SK-N-SH treated with all-trans-retinoic acid at 6 μM for 48 hours (cell line): ENCODE measurements at regions not wholly inside any gene's neighbourhood (a gene's known extent, or its start where the extent isn't known, plus 50 kb on each side); places are given as distances from the start of the nearest gene placed in this dataset.

Experiments used
- BACH2 ChIP-seq: fragments of 250-450 bp; sonication (Bioruptor Pico); IDR thresholded peaks from 2 replicates; pipeline ENCODE4 v1.9.0; 2021; ENCODE audit warnings: mild to moderate bottlenecking, borderline replicate concordance
- ESRRG ChIP-seq: fragments of 250-450 bp; sonication (Bioruptor Pico); IDR thresholded peaks from 2 replicates; pipeline ENCODE4 v1.6.1; 2021; ENCODE audit warnings: mild to moderate bottlenecking
- ISL1 ChIP-seq: fragments of 250-450 bp; sonication (Bioruptor Pico); IDR thresholded peaks from 2 replicates; pipeline ENCODE4 v2.1.2; 2022; ENCODE audit warnings: mild to moderate bottlenecking, moderate library complexity
- TCF4 ChIP-seq: fragments of 250-450 bp; sonication (Bioruptor Pico); IDR thresholded peaks from 2 replicates; pipeline ENCODE4 v1.8.0; 2021; ENCODE audit warnings: mild to moderate bottlenecking, moderate library complexity, borderline replicate concordance
- TOX ChIP-seq: fragments of 250-450 bp; sonication (Bioruptor Pico); IDR thresholded peaks from 2 replicates; pipeline ENCODE4 v1.8.0; 2021; ENCODE audit warnings: mild to moderate bottlenecking, moderate library complexity, borderline replicate concordance
- ZFP30 ChIP-seq: fragments of 450-650 bp; formaldehyde crosslinking; IDR thresholded peaks from 2 replicates; pipeline ENCODE4 v1.5.0; 2022; ENCODE audit warnings: mild to moderate bottlenecking, moderate library complexity
- ZNF70 ChIP-seq: fragments of 450-650 bp; formaldehyde crosslinking; IDR thresholded peaks from 2 replicates; pipeline ENCODE4 v1.5.0; 2020; ENCODE audit warnings: mild to moderate bottlenecking, moderate library complexity
- TF ChIP-seq, protein P1 (sequence below): fragments of 250-450 bp; sonication (Bioruptor Pico); IDR thresholded peaks from 2 replicates; pipeline ENCODE4 v1.8.0; 2020; ENCODE audit warnings: mild to moderate bottlenecking, moderate library complexity, borderline replicate concordance
- TF ChIP-seq, protein P2 (sequence below): fragments of 250-450 bp; sonication (Bioruptor Pico); IDR thresholded peaks from 2 replicates; pipeline ENCODE4 v1.5.0; 2020; ENCODE audit warnings: mild to moderate bottlenecking, moderate library complexity
- TF ChIP-seq, protein P3 (sequence below): fragments of 250-450 bp; sonication (Bioruptor Pico); IDR thresholded peaks from 2 replicates; pipeline ENCODE4 v1.5.1; 2021; ENCODE audit warnings: mild to moderate bottlenecking, moderate library complexity
- TF ChIP-seq, protein P4 (sequence below): fragments of 250-450 bp; sonication (Bioruptor Pico); IDR thresholded peaks from 2 replicates; pipeline ENCODE4 v1.5.1; 2020; ENCODE audit warnings: low read depth, mild to moderate bottlenecking, moderate library complexity

DNA sequence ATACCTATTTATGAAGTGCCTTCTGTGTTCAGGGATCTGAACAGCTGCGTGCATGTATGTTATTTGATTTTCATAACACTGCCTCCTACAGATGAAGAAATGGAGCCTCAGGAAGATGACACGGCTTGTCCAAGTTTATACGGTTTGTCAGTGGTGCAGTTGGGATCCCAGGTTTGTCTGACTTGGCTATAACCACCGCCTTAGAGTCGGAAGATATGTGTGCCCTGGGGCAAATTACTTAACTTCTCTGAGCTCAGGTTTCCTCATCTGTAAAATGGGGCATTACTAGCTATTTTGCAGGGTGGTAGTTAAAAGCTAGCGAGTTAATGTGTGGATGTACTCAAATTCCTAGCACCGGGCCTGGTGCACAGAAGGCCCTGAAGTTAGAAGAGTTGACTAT, 54.1 kb upstream of the ANP32A start:
- TF ChIP-seq, protein P1, sequence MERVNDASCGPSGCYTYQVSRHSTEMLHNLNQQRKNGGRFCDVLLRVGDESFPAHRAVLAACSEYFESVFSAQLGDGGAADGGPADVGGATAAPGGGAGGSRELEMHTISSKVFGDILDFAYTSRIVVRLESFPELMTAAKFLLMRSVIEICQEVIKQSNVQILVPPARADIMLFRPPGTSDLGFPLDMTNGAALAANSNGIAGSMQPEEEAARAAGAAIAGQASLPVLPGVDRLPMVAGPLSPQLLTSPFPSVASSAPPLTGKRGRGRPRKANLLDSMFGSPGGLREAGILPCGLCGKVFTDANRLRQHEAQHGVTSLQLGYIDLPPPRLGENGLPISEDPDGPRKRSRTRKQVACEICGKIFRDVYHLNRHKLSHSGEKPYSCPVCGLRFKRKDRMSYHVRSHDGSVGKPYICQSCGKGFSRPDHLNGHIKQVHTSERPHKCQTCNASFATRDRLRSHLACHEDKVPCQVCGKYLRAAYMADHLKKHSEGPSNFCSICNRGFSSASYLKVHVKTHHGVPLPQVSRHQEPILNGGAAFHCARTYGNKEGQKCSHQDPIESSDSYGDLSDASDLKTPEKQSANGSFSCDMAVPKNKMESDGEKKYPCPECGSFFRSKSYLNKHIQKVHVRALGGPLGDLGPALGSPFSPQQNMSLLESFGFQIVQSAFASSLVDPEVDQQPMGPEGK (CRISPR knock-in tag): no peak
- TF ChIP-seq ZNF70 (CRISPR knock-in tag): no peak
- TF ChIP-seq TOX (CRISPR knock-in tag): no peak
- TF ChIP-seq ZFP30 (CRISPR knock-in tag): no peak
- TF ChIP-seq, protein P2, sequence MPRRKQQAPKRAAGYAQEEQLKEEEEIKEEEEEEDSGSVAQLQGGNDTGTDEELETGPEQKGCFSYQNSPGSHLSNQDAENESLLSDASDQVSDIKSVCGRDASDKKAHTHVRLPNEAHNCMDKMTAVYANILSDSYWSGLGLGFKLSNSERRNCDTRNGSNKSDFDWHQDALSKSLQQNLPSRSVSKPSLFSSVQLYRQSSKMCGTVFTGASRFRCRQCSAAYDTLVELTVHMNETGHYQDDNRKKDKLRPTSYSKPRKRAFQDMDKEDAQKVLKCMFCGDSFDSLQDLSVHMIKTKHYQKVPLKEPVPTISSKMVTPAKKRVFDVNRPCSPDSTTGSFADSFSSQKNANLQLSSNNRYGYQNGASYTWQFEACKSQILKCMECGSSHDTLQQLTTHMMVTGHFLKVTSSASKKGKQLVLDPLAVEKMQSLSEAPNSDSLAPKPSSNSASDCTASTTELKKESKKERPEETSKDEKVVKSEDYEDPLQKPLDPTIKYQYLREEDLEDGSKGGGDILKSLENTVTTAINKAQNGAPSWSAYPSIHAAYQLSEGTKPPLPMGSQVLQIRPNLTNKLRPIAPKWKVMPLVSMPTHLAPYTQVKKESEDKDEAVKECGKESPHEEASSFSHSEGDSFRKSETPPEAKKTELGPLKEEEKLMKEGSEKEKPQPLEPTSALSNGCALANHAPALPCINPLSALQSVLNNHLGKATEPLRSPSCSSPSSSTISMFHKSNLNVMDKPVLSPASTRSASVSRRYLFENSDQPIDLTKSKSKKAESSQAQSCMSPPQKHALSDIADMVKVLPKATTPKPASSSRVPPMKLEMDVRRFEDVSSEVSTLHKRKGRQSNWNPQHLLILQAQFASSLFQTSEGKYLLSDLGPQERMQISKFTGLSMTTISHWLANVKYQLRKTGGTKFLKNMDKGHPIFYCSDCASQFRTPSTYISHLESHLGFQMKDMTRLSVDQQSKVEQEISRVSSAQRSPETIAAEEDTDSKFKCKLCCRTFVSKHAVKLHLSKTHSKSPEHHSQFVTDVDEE (CRISPR knock-in tag): no peak
- no peak for TF ChIP-seq ESRRG (CRISPR knock-in tag)
- TF ChIP-seq TCF4 (CRISPR knock-in tag): no peak
- TF ChIP-seq BACH2 (CRISPR knock-in tag): no peak
- TF ChIP-seq, protein P3, sequence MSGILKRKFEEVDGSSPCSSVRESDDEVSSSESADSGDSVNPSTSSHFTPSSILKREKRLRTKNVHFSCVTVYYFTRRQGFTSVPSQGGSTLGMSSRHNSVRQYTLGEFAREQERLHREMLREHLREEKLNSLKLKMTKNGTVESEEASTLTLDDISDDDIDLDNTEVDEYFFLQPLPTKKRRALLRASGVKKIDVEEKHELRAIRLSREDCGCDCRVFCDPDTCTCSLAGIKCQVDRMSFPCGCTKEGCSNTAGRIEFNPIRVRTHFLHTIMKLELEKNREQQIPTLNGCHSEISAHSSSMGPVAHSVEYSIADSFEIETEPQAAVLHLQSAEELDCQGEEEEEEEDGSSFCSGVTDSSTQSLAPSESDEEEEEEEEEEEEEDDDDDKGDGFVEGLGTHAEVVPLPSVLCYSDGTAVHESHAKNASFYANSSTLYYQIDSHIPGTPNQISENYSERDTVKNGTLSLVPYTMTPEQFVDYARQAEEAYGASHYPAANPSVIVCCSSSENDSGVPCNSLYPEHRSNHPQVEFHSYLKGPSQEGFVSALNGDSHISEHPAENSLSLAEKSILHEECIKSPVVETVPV (CRISPR knock-in tag): no peak
- TF ChIP-seq, protein P4, sequence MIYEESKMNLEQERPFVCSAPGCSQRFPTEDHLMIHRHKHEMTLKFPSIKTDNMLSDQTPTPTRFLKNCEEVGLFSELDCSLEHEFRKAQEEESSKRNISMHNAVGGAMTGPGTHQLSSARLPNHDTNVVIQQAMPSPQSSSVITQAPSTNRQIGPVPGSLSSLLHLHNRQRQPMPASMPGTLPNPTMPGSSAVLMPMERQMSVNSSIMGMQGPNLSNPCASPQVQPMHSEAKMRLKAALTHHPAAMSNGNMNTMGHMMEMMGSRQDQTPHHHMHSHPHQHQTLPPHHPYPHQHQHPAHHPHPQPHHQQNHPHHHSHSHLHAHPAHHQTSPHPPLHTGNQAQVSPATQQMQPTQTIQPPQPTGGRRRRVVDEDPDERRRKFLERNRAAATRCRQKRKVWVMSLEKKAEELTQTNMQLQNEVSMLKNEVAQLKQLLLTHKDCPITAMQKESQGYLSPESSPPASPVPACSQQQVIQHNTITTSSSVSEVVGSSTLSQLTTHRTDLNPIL (CRISPR knock-in tag): no peak
- no peak for TF ChIP-seq ISL1 (CRISPR knock-in tag)
